OCI-LY7 (cell line): ENCODE measurements at regions not wholly inside any gene's neighbourhood (a gene's known extent, or its start where the extent isn't known, plus 50 kb on each side); places are given as distances from the start of the nearest gene placed in this dataset.

ENCODE experiments used
- EZH2phosphoT487 ChIP-seq: fragments of 200-600 bp; sonication (generic); IDR thresholded peaks from 2 replicates; pipeline ENCODE4 v1.6.1; 2018; ENCODE audit warnings: low read depth, borderline replicate concordance, mild to moderate bottlenecking, mixed run types, antibody characterized with exemption, low read length, moderate library complexity, mixed read lengths
- TF ChIP-seq, protein P1 (sequence below): fragments of 200-600 bp; sonication (generic); conservative IDR thresholded peaks from 2 replicates; pipeline ENCODE4 v1.5.1; 2014; ENCODE audit warnings: mild to moderate bottlenecking, antibody characterized with exemption, low read length, moderate library complexity, mixed read lengths

- TF ChIP-seq, protein P1, sequence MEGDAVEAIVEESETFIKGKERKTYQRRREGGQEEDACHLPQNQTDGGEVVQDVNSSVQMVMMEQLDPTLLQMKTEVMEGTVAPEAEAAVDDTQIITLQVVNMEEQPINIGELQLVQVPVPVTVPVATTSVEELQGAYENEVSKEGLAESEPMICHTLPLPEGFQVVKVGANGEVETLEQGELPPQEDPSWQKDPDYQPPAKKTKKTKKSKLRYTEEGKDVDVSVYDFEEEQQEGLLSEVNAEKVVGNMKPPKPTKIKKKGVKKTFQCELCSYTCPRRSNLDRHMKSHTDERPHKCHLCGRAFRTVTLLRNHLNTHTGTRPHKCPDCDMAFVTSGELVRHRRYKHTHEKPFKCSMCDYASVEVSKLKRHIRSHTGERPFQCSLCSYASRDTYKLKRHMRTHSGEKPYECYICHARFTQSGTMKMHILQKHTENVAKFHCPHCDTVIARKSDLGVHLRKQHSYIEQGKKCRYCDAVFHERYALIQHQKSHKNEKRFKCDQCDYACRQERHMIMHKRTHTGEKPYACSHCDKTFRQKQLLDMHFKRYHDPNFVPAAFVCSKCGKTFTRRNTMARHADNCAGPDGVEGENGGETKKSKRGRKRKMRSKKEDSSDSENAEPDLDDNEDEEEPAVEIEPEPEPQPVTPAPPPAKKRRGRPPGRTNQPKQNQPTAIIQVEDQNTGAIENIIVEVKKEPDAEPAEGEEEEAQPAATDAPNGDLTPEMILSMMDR, result no peak
- no peak for TF ChIP-seq EZH2phosphoT487
Observed at GRCh38 chr1:47678464-47678980, 240.7 kb downstream of the FOXD2 start.
